ENCODE measurements at regions not wholly inside any gene's neighbourhood (a gene's known extent, or its start where the extent isn't known, plus 50 kb on each side); places are given as distances from the start of the nearest gene placed in this dataset.

- DNase-seq = no peak
Observed at GRCh38 chr3:127488141-127488672, 102.3 kb downstream of the TPRA1 start.

GRCh38 chr3:127487196-127487595, 103.3 kb downstream of the TPRA1 start:
- no peak overlapping the region for H3K4me3 Mint-ChIP-seq (ENCODE audit: unreplicated experiment)
- peaks cover 2% of the 10 kb centered on the region for H3K27me3 Mint-ChIP-seq (ENCODE audit: unreplicated experiment)
- H3K27ac Mint-ChIP-seq (ENCODE audit: unreplicated experiment) = no peak overlapping the region
- TF ChIP-seq CTCF (IDR thresholded peaks at IDR 0.05; ENCODE audit: partially characterized antibody, unreplicated experiment) = no peak
- no peaks in the 10 kb centered on the region for H3K36me3 Mint-ChIP-seq (ENCODE audit: unreplicated experiment)
- H3K9me3 Mint-ChIP-seq (ENCODE audit: unreplicated experiment) = no peaks in the 10 kb centered on the region
- no peak for DNase-seq
- H3K4me1 Mint-ChIP-seq (ENCODE audit: low read depth, unreplicated experiment) = no peaks in the 10 kb centered on the region

More at GRCh38 chr3:127488141-127488672, 102.3 kb downstream of the TPRA1 start:
- H3K4me1 Mint-ChIP-seq (ENCODE audit: low read depth, unreplicated experiment) = no peaks in the 10 kb centered on the region
- H3K9me3 Mint-ChIP-seq (ENCODE audit: unreplicated experiment) = peaks cover 3% of the 10 kb centered on the region
- H3K36me3 Mint-ChIP-seq (ENCODE audit: unreplicated experiment) = no peaks in the 10 kb centered on the region
- peaks cover 2% of the 10 kb centered on the region for H3K27me3 Mint-ChIP-seq (ENCODE audit: unreplicated experiment)
- H3K27ac Mint-ChIP-seq (ENCODE audit: unreplicated experiment) = no peak overlapping the region
- H3K4me3 Mint-ChIP-seq (ENCODE audit: unreplicated experiment) = no peak overlapping the region
- TF ChIP-seq CTCF (IDR thresholded peaks at IDR 0.05; ENCODE audit: partially characterized antibody, unreplicated experiment) = no peak

- Mint-ChIP-seq H3K36me3 (ENCODE audit: unreplicated experiment) (no peaks in the 10 kb centered on the region), H3K4me1 (ENCODE audit: low read depth, unreplicated experiment) (no peaks in the 10 kb centered on the region), H3K4me3 (ENCODE audit: unreplicated experiment) (no peak overlapping the region), H3K9me3 (ENCODE audit: unreplicated experiment) (no peaks in the 10 kb centered on the region), H3K27me3 (ENCODE audit: unreplicated experiment) (peaks cover 2% of the 10 kb centered on the region), H3K27ac (ENCODE audit: unreplicated experiment) (no peak overlapping the region)
- DNase-seq = no peak
- no peak for TF ChIP-seq CTCF (IDR thresholded peaks at IDR 0.05; ENCODE audit: partially characterized antibody, unreplicated experiment)
Observed at GRCh38 chr3:127486321-127486944, 104.1 kb downstream of the TPRA1 start.

GRCh38 chr3:127485396-127486170, 105.0 kb downstream of the TPRA1 start:
- no peak for TF ChIP-seq CTCF (IDR thresholded peaks at IDR 0.05; ENCODE audit: partially characterized antibody, unreplicated experiment)
- no peak overlapping the region for H3K27ac Mint-ChIP-seq (ENCODE audit: unreplicated experiment)
- peaks cover 2% of the 10 kb centered on the region for H3K27me3 Mint-ChIP-seq (ENCODE audit: unreplicated experiment)
- H3K4me3 Mint-ChIP-seq (ENCODE audit: unreplicated experiment) = no peak overlapping the region
- H3K9me3 Mint-ChIP-seq (ENCODE audit: unreplicated experiment) = no peaks in the 10 kb centered on the region
- no peaks in the 10 kb centered on the region for H3K36me3 Mint-ChIP-seq (ENCODE audit: unreplicated experiment)
- H3K4me1 Mint-ChIP-seq (ENCODE audit: low read depth, unreplicated experiment) = no peaks in the 10 kb centered on the region
- DNase-seq = no peak
